Activated B cell treated with CpG ODN at 0.5 μM for 24 hours (primary cell): ENCODE measurements at regions not wholly inside any gene's neighbourhood (a gene's known extent, or its start where the extent isn't known, plus 50 kb on each side); places are given as distances from the start of the nearest gene placed in this dataset.

Experiments used
- ATAC-seq: fragments of 200-7000 bp; cut with Tn5 transposase; one replicate; pipeline ENCODE4 v1.10.0; 2021; ENCODE audit warnings: low read depth, mild to moderate bottlenecking, moderate library complexity
- CTCF ChIA-PET: fragments of 350-600 bp; sonication (Branson Sonifier 250); formaldehyde crosslinking; loops from one replicate; lab custom pipeline; 2021; ENCODE audit warnings: antibody characterized with exemption; lab: Charles Lee
- POLR2A ChIA-PET: fragments of 350-600 bp; sonication (Branson Sonifier 250); formaldehyde crosslinking; loops from one replicate; lab custom pipeline; 2021; ENCODE audit warnings: antibody characterized with exemption; lab: Charles Lee
- DNase-seq: peaks from one replicate; pipeline ENCODE4 v3.0.0; 2022
- H3K27ac Mint-ChIP-seq: one replicate; pipeline ENCODE4 v1.8.0; 2020; ENCODE audit warnings: mixed read lengths
- H3K27me3 Mint-ChIP-seq: one replicate; pipeline ENCODE4 v1.8.0; 2021; ENCODE audit warnings: mixed read lengths
- H3K36me3 Mint-ChIP-seq: one replicate; pipeline ENCODE4 v1.8.0; 2021; ENCODE audit warnings: low read depth, mixed read lengths
- H3K4me1 Mint-ChIP-seq: one replicate; pipeline ENCODE4 v1.8.0; 2021; ENCODE audit warnings: mixed read lengths
- H3K4me3 Mint-ChIP-seq: one replicate; pipeline ENCODE4 v1.8.0; 2020; ENCODE audit warnings: mild to moderate bottlenecking, mixed read lengths
- H3K9me3 Mint-ChIP-seq: one replicate; pipeline ENCODE4 v1.8.0; 2020; ENCODE audit warnings: mixed read lengths
- CTCF ChIP-seq: fragments of 200-600 bp; IDR thresholded peaks from one replicate; pipeline ENCODE4 v1.8.0; 2022; ENCODE audit warnings: antibody characterized with exemption, mild to moderate bottlenecking
- intact Hi-C: fragments of 100-400 bp; cut with micrococcal nuclease; formaldehyde crosslinking; loops from one replicate; pipeline ENCODE4 v1.15.1; 2024

- no peaks in the 10 kb centered on the region for H3K27me3 Mint-ChIP-seq
- no peak overlapping the region for H3K27ac Mint-ChIP-seq
- no peaks in the 10 kb centered on the region for H3K4me1 Mint-ChIP-seq
- no peaks in the 10 kb centered on the region for H3K36me3 Mint-ChIP-seq
- H3K9me3 Mint-ChIP-seq = peaks cover 8% of the 10 kb centered on the region
- intact Hi-C loops = no loop called here
- TF ChIP-seq CTCF = no peak
- ATAC-seq = no peak
- CTCF ChIA-PET = no interaction called here
- POLR2A ChIA-PET = no interaction called here
- no peak overlapping the region for H3K4me3 Mint-ChIP-seq
- no peak for DNase-seq
Observed at GRCh38 chr5:8924054-8924793, 621.7 kb downstream of the SEMA5A start.

GRCh38 chr5:8930021-8930420 lies 615.9 kb downstream of the SEMA5A start:
- H3K27ac Mint-ChIP-seq = no peak overlapping the region
- CTCF ChIA-PET = no interaction called here
- peaks cover 8% of the 10 kb centered on the region for H3K9me3 Mint-ChIP-seq
- no peak for DNase-seq
- no peak overlapping the region for H3K4me3 Mint-ChIP-seq
- H3K27me3 Mint-ChIP-seq = no peaks in the 10 kb centered on the region
- H3K36me3 Mint-ChIP-seq = no peaks in the 10 kb centered on the region
- no peak for ATAC-seq
- TF ChIP-seq CTCF = no peak
- POLR2A ChIA-PET = no interaction called here
- no peaks in the 10 kb centered on the region for H3K4me1 Mint-ChIP-seq
- intact Hi-C loops = no loop called here

GRCh38 chr5:8934455-8934854 lies 611.4 kb downstream of the SEMA5A start:
- H3K27ac Mint-ChIP-seq = no peak overlapping the region
- CTCF ChIA-PET = no interaction called here
- H3K4me3 Mint-ChIP-seq = no peak overlapping the region
- POLR2A ChIA-PET = no interaction called here
- ATAC-seq (no peak), DNase-seq (no peak)
- peaks cover 9% of the 10 kb centered on the region for H3K9me3 Mint-ChIP-seq
- H3K36me3 Mint-ChIP-seq = no peaks in the 10 kb centered on the region
- no peaks in the 10 kb centered on the region for H3K4me1 Mint-ChIP-seq
- intact Hi-C loops = no loop called here
- no peaks in the 10 kb centered on the region for H3K27me3 Mint-ChIP-seq
- TF ChIP-seq CTCF = no peak

GRCh38 chr5:8940934-8941333 lies 604.9 kb downstream of the SEMA5A start:
- H3K9me3 Mint-ChIP-seq = peaks cover 20% of the 10 kb centered on the region
- DNase-seq = no peak
- no peaks in the 10 kb centered on the region for H3K36me3 Mint-ChIP-seq
- no peak overlapping the region for H3K27ac Mint-ChIP-seq
- POLR2A ChIA-PET = no interaction called here
- no peaks in the 10 kb centered on the region for H3K27me3 Mint-ChIP-seq
- ATAC-seq = no peak
- CTCF ChIA-PET = no interaction called here
- no peak overlapping the region for H3K4me3 Mint-ChIP-seq
- intact Hi-C loops = no loop called here
- no peak for TF ChIP-seq CTCF
- H3K4me1 Mint-ChIP-seq = no peaks in the 10 kb centered on the region

- Mint-ChIP-seq H3K9me3 (peaks cover 17% of the 10 kb centered on the region), H3K27ac (no peak overlapping the region), H3K36me3 (no peaks in the 10 kb centered on the region), H3K27me3 (no peaks in the 10 kb centered on the region), H3K4me1 (no peaks in the 10 kb centered on the region), H3K4me3 (no peak overlapping the region)
- DNase-seq = no peak
- POLR2A ChIA-PET = no interaction called here
- no peak for ATAC-seq
- no peak for TF ChIP-seq CTCF
- CTCF ChIA-PET = no interaction called here
- intact Hi-C loops = no loop called here
Observed at GRCh38 chr5:8943301-8943700, 602.6 kb downstream of the SEMA5A start.
